ENCODE measurements at regions not wholly inside any gene's neighbourhood (a gene's known extent, or its start where the extent isn't known, plus 50 kb on each side); places are given as distances from the start of the nearest gene placed in this dataset.

DNA sequence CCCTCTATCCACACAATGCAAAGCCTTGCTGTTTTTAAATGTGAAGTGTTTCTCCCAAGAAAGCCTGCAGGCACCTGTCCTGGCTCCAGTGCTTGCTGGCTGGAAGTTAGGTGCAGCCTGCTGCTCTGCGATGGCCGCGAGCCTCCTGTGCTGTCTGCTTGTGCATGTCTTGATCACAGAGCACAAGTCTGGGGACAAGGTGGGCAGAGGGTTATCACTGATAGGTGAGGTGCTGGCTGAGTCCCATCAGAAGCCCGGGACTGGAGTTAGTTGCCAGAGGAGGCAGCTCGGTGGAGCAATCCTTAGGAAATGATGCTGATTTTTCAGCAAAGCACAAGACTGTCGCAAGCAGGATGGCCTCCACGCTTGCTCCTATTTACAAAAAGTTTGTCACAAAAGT is 137.8 kb upstream of the AJAP1 start:
- no peak overlapping the region for H3K27ac ChIP-seq
- no peak overlapping the region for H3K4me3 ChIP-seq (ENCODE audit: low read depth, low read length)
- no peaks in the 10 kb centered on the region for H3K9me3 ChIP-seq (ENCODE audit: severe bottlenecking)
- TF ChIP-seq, protein P1, sequence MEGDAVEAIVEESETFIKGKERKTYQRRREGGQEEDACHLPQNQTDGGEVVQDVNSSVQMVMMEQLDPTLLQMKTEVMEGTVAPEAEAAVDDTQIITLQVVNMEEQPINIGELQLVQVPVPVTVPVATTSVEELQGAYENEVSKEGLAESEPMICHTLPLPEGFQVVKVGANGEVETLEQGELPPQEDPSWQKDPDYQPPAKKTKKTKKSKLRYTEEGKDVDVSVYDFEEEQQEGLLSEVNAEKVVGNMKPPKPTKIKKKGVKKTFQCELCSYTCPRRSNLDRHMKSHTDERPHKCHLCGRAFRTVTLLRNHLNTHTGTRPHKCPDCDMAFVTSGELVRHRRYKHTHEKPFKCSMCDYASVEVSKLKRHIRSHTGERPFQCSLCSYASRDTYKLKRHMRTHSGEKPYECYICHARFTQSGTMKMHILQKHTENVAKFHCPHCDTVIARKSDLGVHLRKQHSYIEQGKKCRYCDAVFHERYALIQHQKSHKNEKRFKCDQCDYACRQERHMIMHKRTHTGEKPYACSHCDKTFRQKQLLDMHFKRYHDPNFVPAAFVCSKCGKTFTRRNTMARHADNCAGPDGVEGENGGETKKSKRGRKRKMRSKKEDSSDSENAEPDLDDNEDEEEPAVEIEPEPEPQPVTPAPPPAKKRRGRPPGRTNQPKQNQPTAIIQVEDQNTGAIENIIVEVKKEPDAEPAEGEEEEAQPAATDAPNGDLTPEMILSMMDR (IDR thresholded peaks at IDR 0.05; ENCODE audit: low read depth, low read length), result no peak
- no peaks in the 10 kb centered on the region for H3K36me3 ChIP-seq
- no peaks in the 10 kb centered on the region for H3K27me3 ChIP-seq (ENCODE audit: insufficient read depth, low read depth, severe bottlenecking)
- DNase-seq, result no peak

GRCh38 chr1:4517186-4517954 is 137.0 kb upstream of the AJAP1 start:
- peak; percentile 84 for DNase-seq
- Histone ChIP-seq H3K27me3 (ENCODE audit: insufficient read depth, low read depth, severe bottlenecking) (no peaks in the 10 kb centered on the region), H3K9me3 (ENCODE audit: severe bottlenecking) (no peaks in the 10 kb centered on the region), H3K27ac (no peak overlapping the region), H3K4me3 (ENCODE audit: low read depth, low read length) (peak overlapping the region; percentile 11), H3K36me3 (no peaks in the 10 kb centered on the region)
- TF ChIP-seq, protein P1 (IDR thresholded peaks at IDR 0.05; ENCODE audit: low read depth, low read length), result 0 out of 2 replicates have a peak, but pooled peaks have one; percentile 1

GRCh38 chr1:4518621-4519020 is 135.8 kb upstream of the AJAP1 start:
- no peaks in the 10 kb centered on the region for H3K36me3 ChIP-seq
- H3K9me3 ChIP-seq (ENCODE audit: severe bottlenecking), result no peaks in the 10 kb centered on the region
- no peak overlapping the region for H3K27ac ChIP-seq
- H3K4me3 ChIP-seq (ENCODE audit: low read depth, low read length), result no peak overlapping the region
- no peak for DNase-seq
- TF ChIP-seq, protein P1 (IDR thresholded peaks at IDR 0.05; ENCODE audit: low read depth, low read length), result no peak
- H3K27me3 ChIP-seq (ENCODE audit: insufficient read depth, low read depth, severe bottlenecking), result no peaks in the 10 kb centered on the region

- H3K27me3 ChIP-seq (ENCODE audit: insufficient read depth, low read depth, severe bottlenecking), result no peaks in the 10 kb centered on the region
- H3K36me3 ChIP-seq, result no peaks in the 10 kb centered on the region
- no peak overlapping the region for H3K4me3 ChIP-seq (ENCODE audit: low read depth, low read length)
- TF ChIP-seq, protein P1 (IDR thresholded peaks at IDR 0.05; ENCODE audit: low read depth, low read length), result no peak
- DNase-seq, result no peak
- H3K27ac ChIP-seq, result no peak overlapping the region
- H3K9me3 ChIP-seq (ENCODE audit: severe bottlenecking), result no peaks in the 10 kb centered on the region
Measured at GRCh38 chr1:4519954-4520353, 134.5 kb upstream of the AJAP1 start.

- Histone ChIP-seq H3K9me3 (ENCODE audit: severe bottlenecking) (no peaks in the 10 kb centered on the region), H3K27me3 (ENCODE audit: insufficient read depth, low read depth, severe bottlenecking) (no peaks in the 10 kb centered on the region), H3K36me3 (no peaks in the 10 kb centered on the region), H3K27ac (no peak overlapping the region), H3K4me3 (ENCODE audit: low read depth, low read length) (no peak overlapping the region)
- TF ChIP-seq, protein P1 (IDR thresholded peaks at IDR 0.05; ENCODE audit: low read depth, low read length), result no peak
- DNase-seq, result no peak
Measured at GRCh38 chr1:4523551-4523950, 130.9 kb upstream of the AJAP1 start.

- TF ChIP-seq, protein P1 (IDR thresholded peaks at IDR 0.05; ENCODE audit: low read depth, low read length), result no peak
- H3K27ac ChIP-seq, result no peak overlapping the region
- no peaks in the 10 kb centered on the region for H3K27me3 ChIP-seq (ENCODE audit: insufficient read depth, low read depth, severe bottlenecking)
- no peaks in the 10 kb centered on the region for H3K36me3 ChIP-seq
- H3K4me3 ChIP-seq (ENCODE audit: low read depth, low read length), result no peak overlapping the region
- no peaks in the 10 kb centered on the region for H3K9me3 ChIP-seq (ENCODE audit: severe bottlenecking)
- no peak for DNase-seq
Measured at GRCh38 chr1:4526747-4527146, 127.7 kb upstream of the AJAP1 start.
